GM21360 (cell line): ENCODE measurements at regions not wholly inside any gene's neighbourhood (a gene's known extent, or its start where the extent isn't known, plus 50 kb on each side); places are given as distances from the start of the nearest gene placed in this dataset.

Source experiments
- ATAC-seq: cut with Tn5 transposase; IDR thresholded peaks from one replicate; pipeline ENCODE4 v1.9.1; 2021; ENCODE audit warnings: mild to moderate bottlenecking, moderate library complexity; ENCODE audit not compliant: unreplicated experiment

GRCh38 chr16:85162478-85163277 is 50.4 kb upstream of the CIBAR2 start:
- ATAC-seq = no peak

GRCh38 chr16:85163278-85164112 is 51.2 kb upstream of the CIBAR2 start:
- no peak for ATAC-seq

GRCh38 chr16:85164431-85164830 is 52.2 kb upstream of the CIBAR2 start:
- no peak for ATAC-seq

- no peak for ATAC-seq
Observed at GRCh38 chr16:85164838-85165516, 52.7 kb upstream of the CIBAR2 start.

GRCh38 chr16:85165781-85166180 is 53.5 kb upstream of the CIBAR2 start:
- no peak for ATAC-seq

- ATAC-seq = no peak
Observed at GRCh38 chr16:85166281-85166680, 54.0 kb upstream of the CIBAR2 start.

- no peak for ATAC-seq
Observed at GRCh38 chr16:85166699-85167588, 54.7 kb upstream of the CIBAR2 start.

- ATAC-seq = no peak
Observed at GRCh38 chr16:85167589-85168537, 55.6 kb upstream of the CIBAR2 start.

- ATAC-seq = no peak
Observed at GRCh38 chr16:85168732-85169256, 56.5 kb upstream of the CIBAR2 start.

- no peak for ATAC-seq
Observed at GRCh38 chr16:85169333-85170065, 57.2 kb upstream of the CIBAR2 start.

GRCh38 chr16:85170066-85170491 is 57.8 kb upstream of the CIBAR2 start:
- no peak for ATAC-seq

- ATAC-seq = no peak
Observed at GRCh38 chr16:85170590-85171003, 58.3 kb upstream of the CIBAR2 start.

GRCh38 chr16:85171004-85171758 is 58.9 kb upstream of the CIBAR2 start:
- no peak for ATAC-seq

GRCh38 chr16:85171759-85172454 is 59.6 kb upstream of the CIBAR2 start:
- ATAC-seq = no peak

GRCh38 chr16:85172455-85173145 is 60.3 kb upstream of the CIBAR2 start:
- no peak for ATAC-seq

- no peak for ATAC-seq
Observed at GRCh38 chr16:85173146-85173980, 61.1 kb upstream of the CIBAR2 start.
